ENCODE measurements at regions not wholly inside any gene's neighbourhood (a gene's known extent, or its start where the extent isn't known, plus 50 kb on each side); places are given as distances from the start of the nearest gene placed in this dataset.

DNA sequence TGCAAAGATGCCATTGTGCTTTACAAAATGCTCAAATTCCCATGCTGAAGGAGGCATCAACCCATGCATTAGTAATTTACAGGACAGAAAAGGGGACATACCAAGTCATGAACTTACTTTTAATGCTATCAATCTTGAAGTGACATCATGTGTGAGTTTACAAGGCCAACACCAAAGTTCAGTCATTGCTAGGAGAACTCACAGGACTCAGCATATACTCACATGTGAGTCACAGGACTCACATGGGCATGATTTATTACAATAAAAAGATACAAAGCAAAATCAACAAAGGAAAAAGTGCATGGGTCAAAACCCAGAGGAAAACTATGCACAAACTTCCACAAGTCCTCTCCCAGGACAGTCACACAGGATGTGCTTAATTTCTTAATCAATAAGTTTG, 1656.0 kb downstream of the MRPL39 start:
- DNase-seq: peak; percentile 67
- intact Hi-C loops (cut with micrococcal nuclease): no loop called here
- TF ChIP-seq FOS (IDR thresholded peaks at IDR 0.05; ENCODE audit: low read depth, low read length): 0 out of 2 replicates have a peak, but pooled peaks have one; percentile 20
- peak; percentile 37; the same call in 1 of the 2 replicates for TF ChIP-seq BHLHE40 (IDR thresholded peaks at IDR 0.05; ENCODE audit: low read depth, low read length)
- TF ChIP-seq, protein P1, sequence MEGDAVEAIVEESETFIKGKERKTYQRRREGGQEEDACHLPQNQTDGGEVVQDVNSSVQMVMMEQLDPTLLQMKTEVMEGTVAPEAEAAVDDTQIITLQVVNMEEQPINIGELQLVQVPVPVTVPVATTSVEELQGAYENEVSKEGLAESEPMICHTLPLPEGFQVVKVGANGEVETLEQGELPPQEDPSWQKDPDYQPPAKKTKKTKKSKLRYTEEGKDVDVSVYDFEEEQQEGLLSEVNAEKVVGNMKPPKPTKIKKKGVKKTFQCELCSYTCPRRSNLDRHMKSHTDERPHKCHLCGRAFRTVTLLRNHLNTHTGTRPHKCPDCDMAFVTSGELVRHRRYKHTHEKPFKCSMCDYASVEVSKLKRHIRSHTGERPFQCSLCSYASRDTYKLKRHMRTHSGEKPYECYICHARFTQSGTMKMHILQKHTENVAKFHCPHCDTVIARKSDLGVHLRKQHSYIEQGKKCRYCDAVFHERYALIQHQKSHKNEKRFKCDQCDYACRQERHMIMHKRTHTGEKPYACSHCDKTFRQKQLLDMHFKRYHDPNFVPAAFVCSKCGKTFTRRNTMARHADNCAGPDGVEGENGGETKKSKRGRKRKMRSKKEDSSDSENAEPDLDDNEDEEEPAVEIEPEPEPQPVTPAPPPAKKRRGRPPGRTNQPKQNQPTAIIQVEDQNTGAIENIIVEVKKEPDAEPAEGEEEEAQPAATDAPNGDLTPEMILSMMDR (conservative IDR thresholded peaks at IDR 0.05; ENCODE audit: low read depth, low read length): no peak
- no peak for TF ChIP-seq CEBPB (IDR thresholded peaks at IDR 0.05; ENCODE audit: low read depth, low read length)
- TF ChIP-seq MAFK (IDR thresholded peaks at IDR 0.05; ENCODE audit: low read depth, low read length): peak; percentile 23; the same call in 1 of the 2 replicates
- Histone ChIP-seq H3K4me2 (ENCODE audit: low read depth, low read length) (no peak overlapping the region), H2BK20ac (ENCODE audit: low read depth, low read length) (no peak overlapping the region), H4K20me1 (ENCODE audit: insufficient read depth, low read length) (no peaks in the 10 kb centered on the region), H3K9me3 (ENCODE audit: control insufficient read depth, insufficient read depth, low read length) (no peaks in the 10 kb centered on the region; the same call in 1 of the 2 replicates), H3K27me3 (ENCODE audit: control insufficient read depth, insufficient read depth, low read length) (no peaks in the 10 kb centered on the region), H3K14ac (replicated peaks; ENCODE audit: low read depth, low read length) (no peak overlapping the region), H3K4ac (ENCODE audit: low read depth, low read length) (no peak overlapping the region), H4K8ac (ENCODE audit: low read depth in 2 of 2, low read length in 2 of 2) (no peak overlapping the region), H2AK9ac (replicated peaks; ENCODE audit: low read depth, low read length, poor library complexity) (no peak overlapping the region), H4K5ac (ENCODE audit: low read depth, low read length) (no peak overlapping the region), H2BK5ac (ENCODE audit: low read depth, low read length, poor library complexity, severe bottlenecking) (no peak overlapping the region), H4K91ac (ENCODE audit: insufficient read depth, low read depth, low read length) (no peak overlapping the region), H3K18ac (ENCODE audit: low read depth, low read length) (no peak overlapping the region), H3K23ac (ENCODE audit: low read depth, low read length) (no peak overlapping the region), H3K9ac (ENCODE audit: low read depth, low read length) (no peak overlapping the region), H2BK120ac (ENCODE audit: low read depth, low read length) (no peak overlapping the region), H3K4me3 (ENCODE audit: insufficient read depth, low read depth, low read length) (no peak overlapping the region), H3K4me1 (ENCODE audit: control insufficient read depth, insufficient read depth, low read length) (no peaks in the 10 kb centered on the region), H2AK5ac (ENCODE audit: low read depth, low read length) (no peak overlapping the region), H3K36me3 (ENCODE audit: control insufficient read depth, insufficient read depth, low read length) (no peaks in the 10 kb centered on the region), H2BK15ac (ENCODE audit: low read depth, low read length) (no peak overlapping the region), H2AFZ (replicated peaks; ENCODE audit: low read length, poor library complexity) (no peak overlapping the region), H3K79me1 (ENCODE audit: low read depth in 1 of 2, low read length in 2 of 2) (no peaks in the 10 kb centered on the region), H3K56ac (ENCODE audit: extremely low read depth, insufficient read depth, low read length) (no peak overlapping the region), H3K27ac (ENCODE audit: insufficient read depth, low read length) (no peak overlapping the region), H3K9me1 (ENCODE audit: insufficient read depth, low read length) (no peaks in the 10 kb centered on the region)
- POLR2A ChIA-PET (ENCODE audit: unreplicated experiment): no interaction called here
- BruUV-seq (replicated peaks): no TSS peak
- dilution Hi-C loops (cut with HindIII; ENCODE audit: low sequenced_read_pairs, unreplicated experiment): no loop called here
- in situ Hi-C loops (cut with MboI; ENCODE audit: low sequenced_read_pairs): no loop called here
- ATAC-seq (ENCODE audit: low read depth): no peak
- CTCF ChIA-PET: no interaction called here

Data from IMR-90 (cell line).